PFSK-1 (cell line): ENCODE measurements at regions not wholly inside any gene's neighbourhood (a gene's known extent, or its start where the extent isn't known, plus 50 kb on each side); places are given as distances from the start of the nearest gene placed in this dataset.

Experiments used
- FOXP2 ChIP-seq: optimal IDR thresholded peaks from 2 replicates; pipeline ENCODE3; 2011; ENCODE audit warnings: borderline replicate concordance, control low read depth, inconsistent platforms; ENCODE audit not compliant: insufficient read depth; ENCODE audit errors: extremely low read length, extremely low read depth
- POLR2AphosphoS5 ChIP-seq: IDR thresholded peaks from 2 replicates; pipeline ENCODE4 v1.6.1; 2012; ENCODE audit warnings: low read depth, mild to moderate bottlenecking, control low read depth, low read length, moderate library complexity
- REST ChIP-seq, 2 experiments: IDR thresholded peaks; 2 replicates each; pipeline versions ENCODE4 v1.6.1 to v1.8.0; 2011 to 2012; ENCODE audit warnings: low read depth in 2 of 2, low read length in 2 of 2, control low read depth in 1 of 2, inconsistent platforms in 1 of 2, mild to moderate bottlenecking in 1 of 2, moderate library complexity in 1 of 2; ENCODE audit not compliant: insufficient read depth in 1 of 2
- SIN3A ChIP-seq: IDR thresholded peaks from 2 replicates; pipeline ENCODE4 v1.6.1; 2012; ENCODE audit warnings: mild to moderate bottlenecking, low read length, moderate library complexity, borderline replicate concordance; ENCODE audit not compliant: insufficient read depth
- TAF1 ChIP-seq: IDR thresholded peaks from 2 replicates; pipeline ENCODE4 v1.6.1; 2012; ENCODE audit warnings: low read length, control low read depth, borderline replicate concordance; ENCODE audit not compliant: insufficient read depth

- TF ChIP-seq TAF1 (no peak), SIN3A (no peak), POLR2AphosphoS5 (no peak), REST (IDR thresholded peaks at IDR 0.05; ENCODE audit: insufficient read depth in 1 of 2, low read depth in 2 of 2, low read length in 2 of 2) (no peak), FOXP2 (no peak)
Observed at GRCh38 chr1:234852659-234853058, 242.7 kb upstream of the IRF2BP2 start.

GRCh38 chr1:234851450-234852438, 241.8 kb upstream of the IRF2BP2 start:
- TF ChIP-seq SIN3A, result no peak
- TF ChIP-seq REST (IDR thresholded peaks at IDR 0.05; ENCODE audit: insufficient read depth in 1 of 2, low read depth in 2 of 2, low read length in 2 of 2), result no peak
- no peak for TF ChIP-seq TAF1
- no peak for TF ChIP-seq FOXP2

GRCh38 chr1:234849832-234850231, 239.9 kb upstream of the IRF2BP2 start:
- TF ChIP-seq POLR2AphosphoS5 (no peak), FOXP2 (no peak), SIN3A (no peak)

- TF ChIP-seq REST (IDR thresholded peaks at IDR 0.05; ENCODE audit: insufficient read depth in 1 of 2, low read depth in 2 of 2, low read length in 2 of 2) (no peak), POLR2AphosphoS5 (no peak), TAF1 (no peak), FOXP2 (no peak), SIN3A (no peak)
Observed at GRCh38 chr1:234848972-234849649, 239.1 kb upstream of the IRF2BP2 start.

GRCh38 chr1:234845836-234846235, 235.9 kb upstream of the IRF2BP2 start:
- TF ChIP-seq SIN3A (no peak), FOXP2 (no peak), REST (IDR thresholded peaks at IDR 0.05; ENCODE audit: insufficient read depth in 1 of 2, low read depth in 2 of 2, low read length in 2 of 2) (no peak), TAF1 (no peak), POLR2AphosphoS5 (no peak)
